ENCODE measurements at regions not wholly inside any gene's neighbourhood (a gene's known extent, or its start where the extent isn't known, plus 50 kb on each side); places are given as distances from the start of the nearest gene placed in this dataset.

DNA sequence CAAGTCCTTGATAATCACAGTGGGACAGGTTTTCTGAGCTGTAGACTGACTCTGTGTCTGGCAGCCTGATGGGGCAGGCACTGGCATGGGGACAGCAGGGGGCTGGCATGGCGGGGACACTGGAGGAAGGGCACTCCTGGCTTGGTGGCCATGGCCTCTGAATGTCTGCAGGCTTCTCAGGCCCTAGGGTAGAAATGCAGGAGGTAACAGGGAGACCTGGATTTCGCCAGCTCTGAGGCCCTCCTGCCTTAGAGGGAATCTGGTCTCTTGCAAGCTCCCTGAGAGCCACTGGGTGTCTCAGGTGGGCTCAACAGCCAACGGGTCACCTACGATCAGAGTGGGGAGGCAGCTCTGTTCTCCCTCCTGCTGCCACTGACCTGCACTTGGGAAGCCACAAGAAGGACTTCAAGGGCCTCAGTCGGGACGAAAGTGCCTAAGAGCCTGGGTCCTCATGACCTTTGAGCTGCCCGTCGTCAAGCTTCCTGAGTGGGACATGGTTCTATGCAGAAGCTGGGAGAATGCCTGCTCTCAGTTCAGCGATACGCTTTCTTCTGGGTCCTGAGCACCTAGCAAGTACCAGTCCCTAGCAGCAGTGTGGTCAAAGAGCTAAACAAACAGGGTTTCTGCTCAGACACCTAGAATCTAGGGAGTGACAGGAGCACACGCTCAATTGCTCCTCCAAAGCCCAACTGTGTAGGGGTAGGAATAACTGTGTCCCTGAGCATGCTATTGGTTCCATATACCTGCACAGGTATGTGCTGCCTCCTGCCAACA lies 569.0 kb downstream of the PTPRU start:
- WGBS, 3 donors: 74 to 79% (median 78%) methylated on average over 11 of the region's 11 CpGs

DNA sequence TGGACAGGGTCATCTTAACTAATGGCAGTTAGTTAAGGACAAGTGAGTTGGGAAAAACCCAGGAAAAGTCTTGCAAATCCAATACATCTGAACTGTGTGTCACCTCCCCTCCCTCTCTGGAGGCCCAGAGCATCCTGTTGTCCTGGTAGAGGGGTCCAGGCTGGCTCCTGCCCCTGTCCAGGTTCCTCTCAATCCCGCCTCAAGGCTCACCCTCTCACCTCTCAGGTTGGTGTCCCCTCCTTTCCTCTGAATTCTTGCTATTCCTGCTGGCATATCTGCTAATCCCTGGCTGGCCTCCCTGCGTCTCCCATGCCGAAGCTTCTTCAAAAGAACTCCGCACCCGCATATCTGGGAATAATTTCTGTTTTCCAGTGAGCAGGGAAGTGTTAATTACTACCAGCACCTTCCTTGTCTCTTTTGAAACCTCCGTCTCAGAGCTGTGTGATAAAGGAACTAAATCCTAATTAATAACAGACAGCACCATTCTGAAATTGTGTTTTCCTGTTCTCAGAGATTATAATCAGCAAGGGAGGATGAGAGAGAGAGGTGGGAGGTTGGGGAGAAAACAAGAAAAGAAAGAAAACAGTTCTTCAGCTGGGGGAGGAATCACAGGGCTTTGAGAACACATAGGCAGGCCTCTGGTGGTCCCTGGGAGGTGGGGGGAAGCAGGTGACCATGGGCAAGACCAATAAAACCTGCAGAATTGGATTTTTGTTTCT lies 568.0 kb downstream of the PTPRU start:
- H3K36me3 ChIP-seq: no peaks in the 10 kb centered on the region
- H3K4me3 ChIP-seq: no peak overlapping the region
- 43 to 44% (median 44%) methylated on average over 5 to 6 of the region's 6 CpGs for WGBS, 3 donors
- no peak overlapping the region for H3K27ac ChIP-seq
- H3K27me3 ChIP-seq: no peaks in the 10 kb centered on the region
- TF ChIP-seq, protein P1, sequence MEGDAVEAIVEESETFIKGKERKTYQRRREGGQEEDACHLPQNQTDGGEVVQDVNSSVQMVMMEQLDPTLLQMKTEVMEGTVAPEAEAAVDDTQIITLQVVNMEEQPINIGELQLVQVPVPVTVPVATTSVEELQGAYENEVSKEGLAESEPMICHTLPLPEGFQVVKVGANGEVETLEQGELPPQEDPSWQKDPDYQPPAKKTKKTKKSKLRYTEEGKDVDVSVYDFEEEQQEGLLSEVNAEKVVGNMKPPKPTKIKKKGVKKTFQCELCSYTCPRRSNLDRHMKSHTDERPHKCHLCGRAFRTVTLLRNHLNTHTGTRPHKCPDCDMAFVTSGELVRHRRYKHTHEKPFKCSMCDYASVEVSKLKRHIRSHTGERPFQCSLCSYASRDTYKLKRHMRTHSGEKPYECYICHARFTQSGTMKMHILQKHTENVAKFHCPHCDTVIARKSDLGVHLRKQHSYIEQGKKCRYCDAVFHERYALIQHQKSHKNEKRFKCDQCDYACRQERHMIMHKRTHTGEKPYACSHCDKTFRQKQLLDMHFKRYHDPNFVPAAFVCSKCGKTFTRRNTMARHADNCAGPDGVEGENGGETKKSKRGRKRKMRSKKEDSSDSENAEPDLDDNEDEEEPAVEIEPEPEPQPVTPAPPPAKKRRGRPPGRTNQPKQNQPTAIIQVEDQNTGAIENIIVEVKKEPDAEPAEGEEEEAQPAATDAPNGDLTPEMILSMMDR (IDR thresholded peaks at IDR 0.05): no peak
- no peaks in the 10 kb centered on the region for H3K4me1 ChIP-seq (ENCODE audit: insufficient read depth)
- H3K9me3 ChIP-seq: no peaks in the 10 kb centered on the region
- intact Hi-C loops (cut with DNase I): no loop called here
- no peak for DNase-seq

More for the DNA sequence above, 569.0 kb downstream of the PTPRU start:
- DNase-seq: no peak
- no peak for TF ChIP-seq POLR2A (IDR thresholded peaks at IDR 0.05)
- no peaks in the 10 kb centered on the region for H3K9me3 ChIP-seq
- H3K27ac ChIP-seq: no peak overlapping the region
- H3K27me3 ChIP-seq: no peaks in the 10 kb centered on the region
- no peaks in the 10 kb centered on the region for H3K36me3 ChIP-seq
- intact Hi-C loops (cut with DNase I): no loop called here
- H3K4me1 ChIP-seq (ENCODE audit: insufficient read depth): no peaks in the 10 kb centered on the region
- H3K4me3 ChIP-seq: no peak overlapping the region

DNA sequence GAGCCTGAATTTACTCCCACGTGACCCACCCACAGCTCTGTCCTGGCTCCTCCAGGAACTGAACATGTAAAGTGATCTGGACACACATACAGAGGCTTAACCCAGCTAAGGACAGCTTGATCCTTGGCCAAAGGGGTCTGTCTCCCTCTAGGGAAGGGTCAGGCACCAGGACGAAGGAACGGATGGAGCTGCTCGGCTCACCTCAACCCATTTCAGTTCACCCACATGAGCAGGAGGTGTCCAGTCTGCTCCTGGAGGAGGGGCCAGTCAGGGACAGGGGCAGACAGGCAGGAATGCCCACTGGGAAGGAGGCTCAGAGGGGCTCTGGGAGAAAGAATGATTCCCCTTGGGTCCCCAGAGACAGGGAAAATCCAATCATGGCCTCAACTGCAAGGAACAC lies 567.2 kb downstream of the PTPRU start:
- Histone ChIP-seq H3K27me3 (no peaks in the 10 kb centered on the region), H3K4me1 (ENCODE audit: insufficient read depth) (no peaks in the 10 kb centered on the region), H3K27ac (no peak overlapping the region), H3K4me3 (no peak overlapping the region), H3K9me3 (no peaks in the 10 kb centered on the region), H3K36me3 (no peaks in the 10 kb centered on the region)
- intact Hi-C loops (cut with DNase I): no loop called here
- no peak for DNase-seq
- WGBS, 3 donors: 71 to 83% (median 72%) methylated on average over 4 of the region's 4 CpGs
- TF ChIP-seq EP300 (IDR thresholded peaks at IDR 0.05) (no peak), POLR2A (IDR thresholded peaks at IDR 0.05) (no peak)
- TF ChIP-seq, protein P1 (IDR thresholded peaks at IDR 0.05): no peak

DNA sequence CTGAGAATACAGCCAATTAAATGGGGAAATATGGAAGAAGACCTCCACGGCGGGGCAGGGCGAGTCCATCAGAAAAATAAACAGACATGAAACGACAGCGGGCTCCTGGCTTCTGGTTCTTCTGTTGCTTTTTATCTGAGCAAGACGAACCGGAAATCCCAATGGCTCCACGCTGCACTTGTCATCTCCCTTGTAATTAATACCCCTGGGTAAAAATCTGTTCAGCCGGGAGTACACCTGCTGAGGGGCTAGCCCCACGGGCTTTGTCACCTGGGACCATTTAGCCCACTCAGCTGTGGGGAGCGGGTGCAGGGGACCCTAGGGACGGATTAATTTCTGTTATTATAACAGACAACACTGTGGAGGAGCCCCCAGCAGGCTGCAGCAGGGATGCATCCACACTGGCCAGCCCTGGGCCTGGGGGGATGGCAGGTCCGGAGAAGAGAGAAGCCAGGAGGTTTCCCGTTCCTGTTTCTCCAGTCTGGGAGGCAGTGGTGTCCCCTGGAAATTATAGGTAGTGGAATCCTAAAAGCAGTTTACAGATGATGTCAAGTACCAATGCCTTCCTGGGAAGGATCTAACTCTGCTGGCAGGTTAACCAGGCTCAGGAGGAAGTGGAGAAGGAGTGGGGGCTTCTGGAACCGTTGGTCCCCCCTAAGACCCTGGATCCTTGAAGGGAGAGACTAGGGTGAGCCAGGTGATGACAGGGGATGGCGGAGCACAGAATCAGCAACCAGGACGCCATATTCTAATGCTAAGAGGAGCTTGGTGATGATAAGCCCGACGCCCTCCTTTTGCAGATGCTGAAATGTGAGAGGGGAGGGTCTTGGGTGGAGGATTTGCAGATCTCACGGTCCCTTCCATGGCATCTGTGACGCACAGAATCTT lies 566.1 kb downstream of the PTPRU start:
- 54 to 59% (median 55%) methylated on average over 21 of the region's 21 CpGs for WGBS, 3 donors

More for the DNA sequence above, 566.1 kb downstream of the PTPRU start:
- Histone ChIP-seq H3K27me3 (no peaks in the 10 kb centered on the region), H3K9me3 (no peaks in the 10 kb centered on the region), H3K4me3 (no peak overlapping the region), H3K36me3 (no peaks in the 10 kb centered on the region), H3K27ac (no peak overlapping the region), H3K4me1 (ENCODE audit: insufficient read depth) (no peaks in the 10 kb centered on the region)
- no peak for DNase-seq
- intact Hi-C loops (cut with DNase I): no loop called here
- TF ChIP-seq EP300 (IDR thresholded peaks at IDR 0.05) (no peak), POLR2A (IDR thresholded peaks at IDR 0.05) (no peak)
- TF ChIP-seq, protein P1 (IDR thresholded peaks at IDR 0.05): no peak

All from ovary (tissue), 7 donors.